Neural cell (in vitro differentiated cells): ENCODE measurements at regions not wholly inside any gene's neighbourhood (a gene's known extent, or its start where the extent isn't known, plus 50 kb on each side); places are given as distances from the start of the nearest gene placed in this dataset.

ENCODE experiments used
- H2AFZ ChIP-seq: fragments of 200-600, 300-800 bp; sonication (generic), shearing (Covaris generic); 2 replicates; pipeline ENCODE4 v1.6.0; 2014; ENCODE audit warnings: low read depth, mild to moderate bottlenecking, antibody characterized with exemption, low read length, moderate library complexity
- H3F3A ChIP-seq: fragments of 200-600 bp; shearing (Covaris generic); 2 replicates; pipeline ENCODE4 v1.6.1; 2016; ENCODE audit warnings: mild to moderate bottlenecking, moderate library complexity, mixed read lengths, antibody characterized with exemption, low read length; ENCODE audit not compliant: insufficient read depth, poor library complexity, severe bottlenecking
- H3K27ac ChIP-seq: fragments of 200-600, 300-800 bp; sonication (generic), shearing (Covaris generic); 2 replicates; pipeline ENCODE4 v1.5.1; 2014; ENCODE audit warnings: mild to moderate bottlenecking, low read length, moderate library complexity
- H3K27me3 ChIP-seq: fragments of 300-800, 200-600 bp; sonication (generic), shearing (Covaris generic); 2 replicates; pipeline ENCODE4 v1.6.0; 2014; ENCODE audit warnings: mild to moderate bottlenecking, low read depth, low read length, moderate library complexity; ENCODE audit not compliant: insufficient read depth
- H3K36me3 ChIP-seq: fragments of 300-800, 200-600 bp; sonication (generic), shearing (Covaris generic); 2 replicates; pipeline ENCODE4 v1.5.1; 2014; ENCODE audit warnings: mild to moderate bottlenecking, antibody characterized with exemption, low read length, moderate library complexity; ENCODE audit not compliant: insufficient read depth
- H3K4me2 ChIP-seq: fragments of 300-800, 200-600 bp; sonication (generic), shearing (Covaris generic); 2 replicates; pipeline ENCODE4 v1.6.0; 2014; ENCODE audit warnings: mild to moderate bottlenecking, low read length
- H3K4me3 ChIP-seq: fragments of 300-800, 200-600 bp; sonication (generic), shearing (Covaris generic); 2 replicates; pipeline ENCODE4 v1.5.1; 2014; ENCODE audit warnings: mild to moderate bottlenecking, low read length, moderate library complexity
- H3K79me2 ChIP-seq: fragments of 200-600 bp; shearing (Covaris generic); replicated peaks from 2 replicates; pipeline ENCODE4 v1.6.0; 2014; ENCODE audit warnings: mild to moderate bottlenecking, low read length, moderate library complexity; ENCODE audit not compliant: insufficient read depth
- H3K9ac ChIP-seq: fragments of 300-800, 200-600 bp; sonication (generic), shearing (Covaris generic); 2 replicates; pipeline ENCODE4 v1.6.1; 2016; ENCODE audit warnings: mild to moderate bottlenecking, low read length, mixed read lengths
- H3K9me2 ChIP-seq: fragments of 200-600 bp; shearing (Covaris generic); 2 replicates; pipeline ENCODE4 v1.6.1; 2016; ENCODE audit warnings: mild to moderate bottlenecking, low read length, mixed read lengths; ENCODE audit not compliant: insufficient read depth
- H3K9me3 ChIP-seq: fragments of 200-600, 300-800 bp; sonication (generic), shearing (Covaris generic); 2 replicates; pipeline ENCODE4 v1.6.1; 2016; ENCODE audit warnings: mild to moderate bottlenecking, mixed run types, low read length, moderate library complexity, mixed read lengths
- H4K20me1 ChIP-seq: fragments of 200-600 bp; shearing (Covaris generic); 2 replicates; pipeline ENCODE4 v1.6.1; 2016; ENCODE audit warnings: mild to moderate bottlenecking, mixed run types; ENCODE audit not compliant: insufficient read depth
- CTCF ChIP-seq: fragments of 450-650 bp; IDR thresholded peaks from 2 replicates; pipeline ENCODE4 v1.5.1; 2014; ENCODE audit warnings: antibody characterized with exemption, mild to moderate bottlenecking, moderate library complexity; ENCODE audit not compliant: poor library complexity, severe bottlenecking
- EP300 ChIP-seq: fragments of 450-650 bp; conservative IDR thresholded peaks from 2 replicates; pipeline ENCODE4 v1.6.1; 2014; ENCODE audit warnings: antibody characterized with exemption, mild to moderate bottlenecking, moderate library complexity; ENCODE audit not compliant: poor library complexity, severe bottlenecking
- EZH2 ChIP-seq: fragments of 200-600, 300-800 bp; shearing (Covaris generic), sonication (generic); IDR thresholded peaks from 2 replicates; pipeline ENCODE4 v1.6.1; 2014; ENCODE audit warnings: antibody characterized with exemption, low read length, borderline replicate concordance, mild to moderate bottlenecking; ENCODE audit not compliant: insufficient read depth, poor library complexity, severe bottlenecking
- MXI1 ChIP-seq: fragments of 450-650 bp; conservative IDR thresholded peaks from 2 replicates; pipeline ENCODE4 v1.6.1; 2014; ENCODE audit warnings: antibody characterized with exemption, mild to moderate bottlenecking; ENCODE audit not compliant: poor library complexity, severe bottlenecking
- POLR2AphosphoS5 ChIP-seq: IDR thresholded peaks from 2 replicates; pipeline ENCODE4 v1.6.1; 2012
- RAD21 ChIP-seq: fragments of 450-650 bp; conservative IDR thresholded peaks from 2 replicates; pipeline ENCODE4 v1.6.1; 2014; ENCODE audit warnings: antibody characterized with exemption, mild to moderate bottlenecking, moderate library complexity
- REST ChIP-seq: IDR thresholded peaks from 2 replicates; pipeline ENCODE4 v1.6.1; 2012; ENCODE audit warnings: borderline replicate concordance
- SMC3 ChIP-seq: fragments of 450-650 bp; conservative IDR thresholded peaks from 2 replicates; pipeline ENCODE4 v1.6.1; 2014; ENCODE audit warnings: antibody characterized with exemption, mild to moderate bottlenecking, moderate library complexity; ENCODE audit not compliant: poor library complexity
- TAF1 ChIP-seq: IDR thresholded peaks from 2 replicates; pipeline ENCODE4 v1.6.1; 2012; ENCODE audit warnings: low read depth

- Histone ChIP-seq H4K20me1 (no peaks in the 10 kb centered on the region), H3K4me2 (no peak overlapping the region), H3K36me3 (no peaks in the 10 kb centered on the region), H2AFZ (no peak overlapping the region), H3K27me3 (no peaks in the 10 kb centered on the region), H3K9ac (no peak overlapping the region), H3K27ac (no peak overlapping the region), H3K9me2 (no peaks in the 10 kb centered on the region), H3K4me3 (no peak overlapping the region), H3K9me3 (no peaks in the 10 kb centered on the region), H3K79me2 (no peaks in the 10 kb centered on the region), H3F3A (no peaks in the 10 kb centered on the region)
- TF ChIP-seq POLR2AphosphoS5 = no peak
- no peak for TF ChIP-seq SMC3
- no peak for TF ChIP-seq REST
- TF ChIP-seq EZH2 = no peak
- TF ChIP-seq CTCF = no peak
- TF ChIP-seq TAF1 = no peak
- no peak for TF ChIP-seq RAD21
- no peak for TF ChIP-seq MXI1
- no peak for TF ChIP-seq EP300
Observed at GRCh38 chr1:4124631-4125145, 224.6 kb upstream of the C1orf174 start.

- Histone ChIP-seq H2AFZ (no peak overlapping the region), H3K9me3 (no peaks in the 10 kb centered on the region), H3K9ac (no peak overlapping the region), H3K4me3 (no peak overlapping the region), H3F3A (no peaks in the 10 kb centered on the region), H3K4me2 (no peak overlapping the region), H3K27me3 (no peaks in the 10 kb centered on the region), H3K9me2 (no peaks in the 10 kb centered on the region), H3K79me2 (no peaks in the 10 kb centered on the region), H3K27ac (no peak overlapping the region), H3K36me3 (no peaks in the 10 kb centered on the region), H4K20me1 (no peaks in the 10 kb centered on the region)
- no peak for TF ChIP-seq RAD21
- no peak for TF ChIP-seq TAF1
- TF ChIP-seq EZH2 = no peak
- no peak for TF ChIP-seq SMC3
- no peak for TF ChIP-seq REST
- no peak for TF ChIP-seq EP300
- TF ChIP-seq MXI1 = no peak
- no peak for TF ChIP-seq POLR2AphosphoS5
- no peak for TF ChIP-seq CTCF
Observed at GRCh38 chr1:4126251-4126650, 226.2 kb upstream of the C1orf174 start.
